ENCODE measurements at regions not wholly inside any gene's neighbourhood (a gene's known extent, or its start where the extent isn't known, plus 50 kb on each side); places are given as distances from the start of the nearest gene placed in this dataset.

GRCh38 chr20:12180107-12180661 lies 262.5 kb downstream of the BTBD3 start:
- no peak overlapping the region for H2BK5ac ChIP-seq (ENCODE audit: insufficient read length, low read length)
- H3K14ac ChIP-seq (ENCODE audit: insufficient read depth, low read length): no peak overlapping the region
- Mint-ChIP-seq H3K27ac (no peak overlapping the region), H3K36me3 (ENCODE audit: insufficient read depth in 1 of 3, low read depth in 3 of 3) (no peaks in the 10 kb centered on the region), H3K4me3 (no peak overlapping the region), H3K4me1 (no peaks in the 10 kb centered on the region), H3K9me3 (no peaks in the 10 kb centered on the region), H3K27me3 (ENCODE audit: low read depth) (no peaks in the 10 kb centered on the region)
- no CpG with 5 or more reads among the region's 5 CpGs for WGBS (ENCODE audit: extremely low coverage, insufficient read length, low lambda C conversion rate)
- H3K27ac ChIP-seq (ENCODE audit: insufficient read length, low read depth, low read length): no peak overlapping the region
- no peaks in the 10 kb centered on the region for H3K9me3 ChIP-seq (ENCODE audit: control insufficient read depth, low read depth, low read length)
- H4K8ac ChIP-seq (replicated peaks; ENCODE audit: insufficient read length, low read depth, low read length): no peak overlapping the region
- H3K23ac ChIP-seq (ENCODE audit: insufficient read length, low read depth, low read length): no peak overlapping the region
- H3K18ac ChIP-seq (ENCODE audit: insufficient read length, low read depth, low read length): no peak overlapping the region
- H2BK120ac ChIP-seq (ENCODE audit: low read depth, low read length, poor library complexity, severe bottlenecking): no peak overlapping the region
- DNase-seq: no peak
- H3K27me3 ChIP-seq (ENCODE audit: insufficient read depth, low read length): no peaks in the 10 kb centered on the region
- H4K20me1 ChIP-seq (ENCODE audit: control insufficient read depth, insufficient read depth, insufficient read length): no peaks in the 10 kb centered on the region
- no peak overlapping the region for H2AFZ ChIP-seq (ENCODE audit: low read length)
- no peak overlapping the region for H2BK20ac ChIP-seq (ENCODE audit: low read depth, low read length, poor library complexity, severe bottlenecking)
- no peaks in the 10 kb centered on the region for H3K4me1 ChIP-seq (ENCODE audit: insufficient read depth, low read length)
- no peak overlapping the region for H2BK15ac ChIP-seq (ENCODE audit: low read depth, low read length)
- no peak overlapping the region for H3K4ac ChIP-seq (ENCODE audit: low read depth, low read length)
- H3K23me2 ChIP-seq (ENCODE audit: insufficient read length, low read depth, low read length, poor library complexity, severe bottlenecking): no peaks in the 10 kb centered on the region
- no peak overlapping the region for H3K56ac ChIP-seq (ENCODE audit: insufficient read length, low read depth, low read length)
- H4K91ac ChIP-seq (ENCODE audit: insufficient read length, low read depth, low read length): no peak overlapping the region
- H4K5ac ChIP-seq (ENCODE audit: insufficient read length, low read depth, low read length): no peak overlapping the region
- no peak overlapping the region for H2AK5ac ChIP-seq (ENCODE audit: insufficient read length, low read length)
- no peaks in the 10 kb centered on the region for H3K79me1 ChIP-seq (ENCODE audit: insufficient read depth, low read depth, low read length, poor library complexity, severe bottlenecking)
- H3K4me2 ChIP-seq (ENCODE audit: insufficient read depth, insufficient read length, low read length): no peak overlapping the region
- TF ChIP-seq CTCF (conservative IDR thresholded peaks at IDR 0.05): no peak
- H3K79me2 ChIP-seq (ENCODE audit: insufficient read depth, low read length): no peaks in the 10 kb centered on the region
- H3K9ac ChIP-seq (ENCODE audit: extremely low read depth, insufficient read length, low read length): no peak overlapping the region
- H2BK12ac ChIP-seq (ENCODE audit: insufficient read length, low read depth, low read length): no peak overlapping the region
- no peak overlapping the region for H3T11ph ChIP-seq (ENCODE audit: low read length)
